HepG2 (cell line): ENCODE measurements at regions not wholly inside any gene's neighbourhood (a gene's known extent, or its start where the extent isn't known, plus 50 kb on each side); places are given as distances from the start of the nearest gene placed in this dataset.

Experiments
- ATAC-seq: fragments of 200-7000 bp; cut with Tn5 transposase; 3 replicates; pipeline ENCODE4 v1.9.1; 2020; ENCODE audit warnings: mild to moderate bottlenecking, moderate library complexity
- BruUV-seq: library from RNA; stranded (reverse); fragments of 400-500 nt; replicated peaks from 2 replicates; lab custom pipeline; 2021; lab: Mats Ljungman, UMichigan
- CTCF ChIA-PET: fragments of 300-600 bp; formaldehyde crosslinking; extraction: SDS; loops from one replicate; lab custom pipeline; 2021; ENCODE audit warnings: low total read pairs, inconsistent platforms, low intra/inter-chr PET ratio; lab: Yijun Ruan, JAX
- POLR2A ChIA-PET: fragments of 350-600 bp; sonication (Branson Sonifier 250); formaldehyde crosslinking; loops from one replicate; lab custom pipeline; 2020; ENCODE audit warnings: antibody characterized with exemption, inconsistent platforms; lab: Yijun Ruan, JAX
- DNase-seq: peaks from one replicate; pipeline ENCODE4 v3.0.0-alpha.2; 2015; ENCODE audit warnings: low spot score
- FAIRE-seq: peaks from 3 replicates; lab custom pipeline; 2011; peaks lifted over from hg19 to GRCh38; lab: Jason Lieb, UNC
- H2AFZ ChIP-seq: one replicate; pipeline ENCODE4 v1.6.1; 2011; ENCODE audit warnings: low read length, inconsistent platforms
- H3K27ac ChIP-seq: fragments of 300-600 bp; 3 replicates; pipeline ENCODE4 v1.8.0; 2011; ENCODE audit warnings: mixed run types, mild to moderate bottlenecking, mixed read lengths, low read length, inconsistent platforms; ENCODE audit not compliant: insufficient read depth; ENCODE audit errors: extremely low read length
- H3K27me3 ChIP-seq, 2 experiments: fragments of 200-600 bp in 1 of 2; 2 replicates in 1 of 2; 3 replicates in 1 of 2; pipeline versions ENCODE4 v1.6.0 to v1.8.0; 2011; ENCODE audit warnings: low read length in 2 of 2, mild to moderate bottlenecking in 2 of 2, moderate library complexity in 2 of 2, inconsistent platforms in 1 of 2; ENCODE audit not compliant: insufficient read depth in 2 of 2, control insufficient read depth in 1 of 2
- H3K36me3 ChIP-seq, 2 experiments: fragments of 200-600 bp in 1 of 2; replicated peaks in 1 of 2; 2 replicates in 1 of 2; 3 replicates in 1 of 2; pipeline versions ENCODE4 v1.5.1 to v1.8.0; 2011; ENCODE audit warnings: low read length in 2 of 2, inconsistent platforms in 1 of 2; ENCODE audit not compliant: insufficient read depth in 2 of 2, control insufficient read depth in 1 of 2
- H3K4me1 ChIP-seq: 2 replicates; pipeline ENCODE4 v1.5.1; 2012; ENCODE audit warnings: low read length, inconsistent platforms; ENCODE audit not compliant: insufficient read depth
- H3K4me2 ChIP-seq: 2 replicates; pipeline ENCODE4 v1.6.0; 2011; ENCODE audit warnings: low read depth, low read length, inconsistent platforms
- H3K4me3 ChIP-seq, 3 experiments: fragments of 200-600 bp in 1 of 3; sonication (generic), shearing (Covaris generic) in 1 of 3; replicated peaks in 1 of 3; 2 replicates each; pipeline ENCODE4 v1.5.1; 2011 to 2016; ENCODE audit warnings: low read length in 3 of 3, inconsistent platforms in 2 of 3, low read depth in 2 of 3, mild to moderate bottlenecking in 2 of 3, control low read depth in 1 of 3, mixed read lengths in 1 of 3; ENCODE audit not compliant: insufficient read depth in 1 of 3
- H3K79me2 ChIP-seq: one replicate; pipeline ENCODE4 v1.6.1; 2011; ENCODE audit warnings: low read length, inconsistent platforms; ENCODE audit not compliant: insufficient read depth
- H3K9ac ChIP-seq: 2 replicates; pipeline ENCODE4 v1.6.0; 2011; ENCODE audit warnings: mild to moderate bottlenecking, low read depth, low read length, inconsistent platforms; ENCODE audit not compliant: insufficient read depth
- H3K9me3 ChIP-seq: 2 replicates; pipeline ENCODE4 v1.5.1; 2012; ENCODE audit warnings: mild to moderate bottlenecking, low read length
- H4K20me1 ChIP-seq: 2 replicates; pipeline ENCODE4 v1.6.0; 2011; ENCODE audit warnings: inconsistent platforms, mild to moderate bottlenecking, low read length, moderate library complexity; ENCODE audit not compliant: insufficient read depth
- CCDC6 ChIP-seq: sonication (generic); formaldehyde crosslinking; IDR thresholded peaks from 2 replicates; pipeline ENCODE4 v1.8.1; 2022; ENCODE audit warnings: mild to moderate bottlenecking, missing genetic modification reagents, moderate library complexity
- DR1 ChIP-seq: sonication (generic); formaldehyde crosslinking; IDR thresholded peaks from 2 replicates; pipeline ENCODE4 v1.8.0; 2021; ENCODE audit warnings: mild to moderate bottlenecking, missing genetic modification reagents, inconsistent platforms
- PTBP1 ChIP-seq: fragments of 200-400 bp; formaldehyde crosslinking; IDR thresholded peaks from 2 replicates; pipeline ENCODE4 v1.6.1; 2018; ENCODE audit warnings: low read length, low read depth; ENCODE audit not compliant: poor library complexity, severe bottlenecking
- RCOR2 ChIP-seq: IDR thresholded peaks from 2 replicates; pipeline ENCODE4 v1.6.1; 2016; ENCODE audit warnings: missing biosample characterization, missing genetic modification reagents
- SOX13 ChIP-seq, 3 experiments: fragments of 450-650 bp in 1 of 3; sonication (generic) in 1 of 3; formaldehyde crosslinking in 1 of 3; IDR thresholded peaks in 2 of 3; conservative IDR thresholded peaks in 1 of 3; 2 replicates each; pipeline versions ENCODE4 v1.5.0 to v1.6.1; 2016 to 2020; ENCODE audit warnings: antibody characterized with exemption in 1 of 3, mild to moderate bottlenecking in 1 of 3, missing compliant biosample characterization in 1 of 3, missing genetic modification reagents in 1 of 3, moderate library complexity in 1 of 3
- ZNF335 ChIP-seq: sonication (generic); formaldehyde crosslinking; IDR thresholded peaks from 2 replicates; pipeline ENCODE4 v1.4.0; 2020; ENCODE audit warnings: missing genetic modification reagents
- ZNF775 ChIP-seq: sonication (generic); formaldehyde crosslinking; IDR thresholded peaks from 2 replicates; pipeline ENCODE4 v1.4.0; 2020; ENCODE audit warnings: missing genetic modification reagents, mild to moderate bottlenecking, moderate library complexity, borderline replicate concordance
- in situ Hi-C: cut with HindIII; loops from 2 replicates; pipeline ENCODE4 v1.10.0; 2017; ENCODE audit warnings: low pct_unique_long_range_greater_than_20kb; ENCODE audit not compliant: extremely low pct_ligation_motif_present
- intact Hi-C: fragments of 100-400 bp; cut with micrococcal nuclease; formaldehyde crosslinking; loops from one replicate; pipeline ENCODE4 v1.10.0; 2022; ENCODE audit not compliant: unreplicated experiment
- TF ChIP-seq, protein P1 (sequence below): sonication (generic); formaldehyde crosslinking; IDR thresholded peaks from 2 replicates; pipeline ENCODE4 v1.5.1; 2020; ENCODE audit warnings: missing genetic modification reagents, mild to moderate bottlenecking, borderline replicate concordance
- TF ChIP-seq, protein P2 (sequence below): sonication (generic); formaldehyde crosslinking; IDR thresholded peaks from 2 replicates; pipeline ENCODE4 v1.5.1; 2020; ENCODE audit warnings: mild to moderate bottlenecking, missing genetic modification reagents
- TF ChIP-seq, protein P3 (sequence below): sonication (generic); formaldehyde crosslinking; IDR thresholded peaks from 2 replicates; pipeline ENCODE4 v1.5.1; 2020; ENCODE audit warnings: mild to moderate bottlenecking, moderate library complexity, missing genetic modification reagents

DNA sequence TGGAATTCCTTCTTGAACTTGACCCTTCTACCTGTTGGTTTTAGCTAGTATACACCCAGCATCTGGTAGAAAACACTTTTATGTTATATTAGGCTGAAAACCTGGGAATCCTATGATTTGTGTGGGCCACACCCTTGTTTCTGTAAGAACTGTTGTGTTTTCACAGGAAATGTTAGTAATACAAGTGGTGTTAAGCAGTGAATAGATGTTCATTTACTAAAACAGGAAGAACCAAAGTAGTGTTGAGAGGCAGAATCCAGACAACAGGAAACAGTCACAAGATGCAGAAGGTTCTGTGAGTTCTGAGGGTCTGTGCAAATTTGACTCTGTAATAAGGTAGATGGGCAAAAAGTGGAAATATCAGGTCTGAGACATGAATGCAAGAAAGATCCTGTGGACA, 73.0 kb upstream of the RAI14 start:
- TF ChIP-seq SOX13 (IDR thresholded peaks at IDR 0.05) (no peak), SOX13 (CRISPR knock-in tag; conservative IDR thresholded peaks at IDR 0.05 in 1 of 2, IDR thresholded peaks at IDR 0.05 in 1 of 2) (no peak), RCOR2 (CRISPR knock-in tag) (no peak), PTBP1 (no peak), DR1 (CRISPR knock-in tag) (no peak), ZNF335 (no peak), CCDC6 (CRISPR knock-in tag) (no peak), ZNF775 (CRISPR knock-in tag) (no peak)
- TF ChIP-seq, protein P1, sequence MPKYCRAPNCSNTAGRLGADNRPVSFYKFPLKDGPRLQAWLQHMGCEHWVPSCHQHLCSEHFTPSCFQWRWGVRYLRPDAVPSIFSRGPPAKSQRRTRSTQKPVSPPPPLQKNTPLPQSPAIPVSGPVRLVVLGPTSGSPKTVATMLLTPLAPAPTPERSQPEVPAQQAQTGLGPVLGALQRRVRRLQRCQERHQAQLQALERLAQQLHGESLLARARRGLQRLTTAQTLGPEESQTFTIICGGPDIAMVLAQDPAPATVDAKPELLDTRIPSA (CRISPR knock-in tag) = no peak
- TF ChIP-seq, protein P2, sequence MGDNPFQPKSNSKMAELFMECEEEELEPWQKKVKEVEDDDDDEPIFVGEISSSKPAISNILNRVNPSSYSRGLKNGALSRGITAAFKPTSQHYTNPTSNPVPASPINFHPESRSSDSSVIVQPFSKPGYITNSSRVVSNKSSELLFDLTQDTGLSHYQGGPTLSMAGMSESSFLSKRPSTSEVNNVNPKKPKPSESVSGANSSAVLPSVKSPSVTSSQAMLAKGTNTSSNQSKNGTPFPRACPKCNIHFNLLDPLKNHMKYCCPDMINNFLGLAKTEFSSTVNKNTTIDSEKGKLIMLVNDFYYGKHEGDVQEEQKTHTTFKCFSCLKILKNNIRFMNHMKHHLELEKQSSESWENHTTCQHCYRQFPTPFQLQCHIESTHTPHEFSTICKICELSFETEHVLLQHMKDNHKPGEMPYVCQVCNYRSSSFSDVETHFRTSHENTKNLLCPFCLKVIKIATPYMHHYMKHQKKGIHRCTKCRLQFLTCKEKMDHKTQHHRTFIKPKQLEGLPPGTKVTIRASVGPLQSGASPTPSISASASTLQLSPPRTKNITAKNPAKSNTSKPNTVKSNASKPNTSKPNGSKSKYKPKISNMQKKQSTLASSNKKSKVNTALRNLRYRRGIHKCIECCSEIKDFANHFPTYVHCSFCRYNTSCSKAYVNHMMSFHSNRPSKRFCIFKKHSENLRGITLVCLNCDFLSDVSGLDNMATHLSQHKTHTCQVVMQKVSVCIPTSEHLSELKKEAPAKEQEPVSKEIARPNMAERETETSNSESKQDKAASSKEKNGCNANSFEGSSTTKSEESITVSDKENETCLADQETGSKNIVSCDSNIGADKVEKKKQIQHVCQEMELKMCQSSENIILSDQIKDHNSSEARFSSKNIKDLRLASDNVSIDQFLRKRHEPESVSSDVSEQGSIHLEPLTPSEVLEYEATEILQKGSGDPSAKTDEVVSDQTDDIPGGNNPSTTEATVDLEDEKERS = no peak
- TF ChIP-seq, protein P3, sequence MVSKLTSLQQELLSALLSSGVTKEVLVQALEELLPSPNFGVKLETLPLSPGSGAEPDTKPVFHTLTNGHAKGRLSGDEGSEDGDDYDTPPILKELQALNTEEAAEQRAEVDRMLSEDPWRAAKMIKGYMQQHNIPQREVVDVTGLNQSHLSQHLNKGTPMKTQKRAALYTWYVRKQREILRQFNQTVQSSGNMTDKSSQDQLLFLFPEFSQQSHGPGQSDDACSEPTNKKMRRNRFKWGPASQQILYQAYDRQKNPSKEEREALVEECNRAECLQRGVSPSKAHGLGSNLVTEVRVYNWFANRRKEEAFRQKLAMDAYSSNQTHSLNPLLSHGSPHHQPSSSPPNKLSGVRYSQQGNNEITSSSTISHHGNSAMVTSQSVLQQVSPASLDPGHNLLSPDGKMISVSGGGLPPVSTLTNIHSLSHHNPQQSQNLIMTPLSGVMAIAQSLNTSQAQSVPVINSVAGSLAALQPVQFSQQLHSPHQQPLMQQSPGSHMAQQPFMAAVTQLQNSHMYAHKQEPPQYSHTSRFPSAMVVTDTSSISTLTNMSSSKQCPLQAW (CRISPR knock-in tag) = no peak
- Histone ChIP-seq H3K4me3 (no peak overlapping the region), H3K27me3 (no peaks in the 10 kb centered on the region; a peak in 1 of 5 replicates), H3K36me3 (no peaks in the 10 kb centered on the region), H2AFZ (no peak overlapping the region), H3K9ac (no peak overlapping the region), H3K27ac (no peak overlapping the region), H3K9me3 (no peaks in the 10 kb centered on the region), H3K4me2 (no peak overlapping the region), H4K20me1 (no peaks in the 10 kb centered on the region), H3K79me2 (no peaks in the 10 kb centered on the region), H3K4me1 (peaks cover 47% of the 10 kb centered on the region)
- in situ Hi-C loops = no loop called here
- FAIRE-seq = no peak
- CTCF ChIA-PET = no interaction called here
- BruUV-seq = no TSS peak
- ATAC-seq = no peak
- DNase-seq = no peak
- POLR2A ChIA-PET = no interaction called here
- intact Hi-C loops = no loop called here
